ENCODE measurements at regions not wholly inside any gene's neighbourhood (a gene's known extent, or its start where the extent isn't known, plus 50 kb on each side); places are given as distances from the start of the nearest gene placed in this dataset.
A peak's percentile ranks its signal among the peaks of the same experiment; 100 is the strongest.

DNA sequence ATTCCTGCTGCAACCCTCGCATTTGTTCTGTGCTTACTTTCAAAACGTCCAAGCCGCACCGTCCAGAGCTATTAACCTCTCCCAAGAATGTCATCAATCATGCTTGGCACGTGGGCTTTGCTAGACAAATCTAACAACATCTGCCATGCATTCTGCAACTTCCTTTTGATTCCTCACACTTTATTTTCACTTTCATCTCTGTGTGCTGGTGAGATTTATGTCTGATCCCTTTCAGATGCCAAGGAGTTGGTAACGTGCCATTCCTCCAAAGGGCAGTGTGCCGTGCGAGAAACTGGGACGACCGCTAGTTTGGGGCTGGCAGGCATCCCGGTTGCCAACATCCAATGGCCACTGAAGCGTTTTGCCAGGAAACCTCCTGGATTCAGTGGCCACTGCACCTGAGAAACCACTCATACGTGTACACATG lies 230.0 kb upstream of the PARD3B start:
- Histone ChIP-seq H3K27ac (ENCODE audit: insufficient read depth, low read length, poor library complexity, severe bottlenecking) (no peak overlapping the region), H3K27me3 (replicated peaks; ENCODE audit: control insufficient read depth, insufficient read depth, low read length, poor library complexity, severe bottlenecking) (no peaks in the 10 kb centered on the region), H3K4me1 (ENCODE audit: control insufficient read depth, insufficient read depth, low read length, poor library complexity, severe bottlenecking) (no peaks in the 10 kb centered on the region), H3K4me3 (ENCODE audit: insufficient read depth, low read depth, low read length, poor library complexity, severe bottlenecking) (no peak overlapping the region), H3K36me3 (ENCODE audit: control insufficient read depth, insufficient read depth, low read length) (no peaks in the 10 kb centered on the region), H3K9me3 (ENCODE audit: control insufficient read depth, low read length) (no peaks in the 10 kb centered on the region)
- no peak for DNase-seq

- Histone ChIP-seq H3K4me3 (ENCODE audit: insufficient read depth, low read depth, low read length, poor library complexity, severe bottlenecking) (no peak overlapping the region), H3K36me3 (ENCODE audit: control insufficient read depth, insufficient read depth, low read length) (no peaks in the 10 kb centered on the region)
These were observed 227.6 kb upstream of the PARD3B start for GRCh38 chr2:204317640-204318039.

GRCh38 chr2:204321027-204321800 lies 224.1 kb upstream of the PARD3B start:
- DNase-seq = no peak
- no peaks in the 10 kb centered on the region for H3K36me3 ChIP-seq (ENCODE audit: control insufficient read depth, insufficient read depth, low read length)
- H3K27me3 ChIP-seq (replicated peaks; ENCODE audit: control insufficient read depth, insufficient read depth, low read length, poor library complexity, severe bottlenecking) = no peaks in the 10 kb centered on the region
- no peak overlapping the region for H3K4me3 ChIP-seq (ENCODE audit: insufficient read depth, low read depth, low read length, poor library complexity, severe bottlenecking)
- H3K4me1 ChIP-seq (ENCODE audit: control insufficient read depth, insufficient read depth, low read length, poor library complexity, severe bottlenecking) = no peaks in the 10 kb centered on the region
- no peaks in the 10 kb centered on the region for H3K9me3 ChIP-seq (ENCODE audit: control insufficient read depth, low read length)
- no peak overlapping the region for H3K27ac ChIP-seq (ENCODE audit: insufficient read depth, low read length, poor library complexity, severe bottlenecking)

More at GRCh38 chr2:204317640-204318039, 227.6 kb upstream of the PARD3B start:
- Histone ChIP-seq H3K9me3 (ENCODE audit: control insufficient read depth, low read length) (no peaks in the 10 kb centered on the region), H3K27ac (ENCODE audit: insufficient read depth, low read length, poor library complexity, severe bottlenecking) (no peak overlapping the region), H3K27me3 (replicated peaks; ENCODE audit: control insufficient read depth, insufficient read depth, low read length, poor library complexity, severe bottlenecking) (no peaks in the 10 kb centered on the region), H3K4me1 (ENCODE audit: control insufficient read depth, insufficient read depth, low read length, poor library complexity, severe bottlenecking) (no peaks in the 10 kb centered on the region)
- DNase-seq = no peak

DNA sequence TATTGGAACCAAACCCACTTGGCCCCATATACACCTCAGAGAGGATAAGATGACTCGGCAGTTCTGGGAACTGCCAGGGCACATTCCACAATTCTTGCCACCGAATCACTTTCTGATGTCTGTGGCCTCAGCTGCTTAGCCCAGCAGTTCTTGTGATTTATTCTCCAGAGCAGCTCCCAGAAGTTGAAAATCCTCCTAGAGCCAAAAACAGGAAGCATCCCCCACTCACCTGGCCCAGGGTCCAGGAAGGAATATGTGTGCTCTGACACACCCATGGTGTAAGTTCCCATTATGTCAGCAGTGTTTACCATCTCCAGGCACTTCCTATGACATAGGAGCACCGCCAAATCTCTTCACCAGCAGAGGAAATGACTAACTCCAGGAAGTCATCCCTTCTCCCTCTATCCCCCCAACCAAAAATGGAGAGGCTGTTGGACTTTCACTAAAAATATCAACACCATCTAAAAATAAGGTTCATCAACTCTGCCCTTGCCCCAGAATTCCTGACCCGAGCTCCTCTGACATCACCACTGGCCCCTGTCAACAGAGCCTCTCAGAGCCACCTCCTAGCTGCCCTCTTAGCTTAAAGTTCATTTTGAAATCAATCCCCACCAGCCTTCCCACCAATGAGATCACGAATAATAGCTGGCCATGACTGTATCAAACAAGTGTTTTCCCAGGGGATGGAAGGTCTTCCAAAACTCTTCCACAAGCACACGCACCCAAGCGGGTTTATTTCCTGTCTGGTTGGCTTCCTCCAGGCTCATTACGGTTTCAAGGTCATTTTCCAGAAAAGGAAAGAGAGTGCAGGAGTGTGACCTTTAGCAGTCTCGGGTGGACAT lies 223.1 kb upstream of the PARD3B start:
- H3K36me3 ChIP-seq (ENCODE audit: control insufficient read depth, insufficient read depth, low read length) = no peaks in the 10 kb centered on the region
- H3K27ac ChIP-seq (ENCODE audit: insufficient read depth, low read length, poor library complexity, severe bottlenecking) = no peak overlapping the region
- H3K4me3 ChIP-seq (ENCODE audit: insufficient read depth, low read depth, low read length, poor library complexity, severe bottlenecking) = no peak overlapping the region
- no peaks in the 10 kb centered on the region for H3K4me1 ChIP-seq (ENCODE audit: control insufficient read depth, insufficient read depth, low read length, poor library complexity, severe bottlenecking)
- no peaks in the 10 kb centered on the region for H3K9me3 ChIP-seq (ENCODE audit: control insufficient read depth, low read length)
- no peaks in the 10 kb centered on the region for H3K27me3 ChIP-seq (replicated peaks; ENCODE audit: control insufficient read depth, insufficient read depth, low read length, poor library complexity, severe bottlenecking)
- no peak for DNase-seq

GRCh38 chr2:204325468-204325867 lies 219.8 kb upstream of the PARD3B start:
- no peaks in the 10 kb centered on the region for H3K27me3 ChIP-seq (replicated peaks; ENCODE audit: control insufficient read depth, insufficient read depth, low read length, poor library complexity, severe bottlenecking)
- no peaks in the 10 kb centered on the region for H3K36me3 ChIP-seq (ENCODE audit: control insufficient read depth, insufficient read depth, low read length)
- no peak overlapping the region for H3K27ac ChIP-seq (ENCODE audit: insufficient read depth, low read length, poor library complexity, severe bottlenecking)
- H3K4me3 ChIP-seq (ENCODE audit: insufficient read depth, low read depth, low read length, poor library complexity, severe bottlenecking) = no peak overlapping the region
- peak in 1 of 3 donors; percentile 32 for DNase-seq
- H3K4me1 ChIP-seq (ENCODE audit: control insufficient read depth, insufficient read depth, low read length, poor library complexity, severe bottlenecking) = no peaks in the 10 kb centered on the region
- H3K9me3 ChIP-seq (ENCODE audit: control insufficient read depth, low read length) = no peaks in the 10 kb centered on the region

DNA sequence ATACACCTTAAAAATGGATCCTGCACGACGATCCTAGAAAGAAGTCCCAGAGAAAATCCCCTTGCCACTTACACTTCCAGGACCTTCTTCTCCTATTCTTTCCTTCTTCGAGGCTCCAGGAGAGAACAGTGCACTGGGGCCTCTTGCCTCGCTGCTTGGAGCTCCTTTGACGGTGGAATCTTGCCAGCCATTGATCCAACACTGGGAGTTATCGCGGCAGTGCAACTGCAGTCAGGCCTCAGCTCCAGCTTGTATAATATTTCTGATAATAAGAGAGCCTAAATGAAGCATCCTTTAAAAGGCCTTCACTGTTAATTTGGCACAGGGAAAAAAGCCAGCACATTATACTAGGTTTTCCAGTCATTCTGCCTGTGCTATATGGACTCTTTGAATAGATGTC lies 216.9 kb upstream of the PARD3B start:
- no peak overlapping the region for H3K27ac ChIP-seq (ENCODE audit: insufficient read depth, low read length, poor library complexity, severe bottlenecking)
- no peaks in the 10 kb centered on the region for H3K36me3 ChIP-seq (ENCODE audit: control insufficient read depth, insufficient read depth, low read length)
- H3K4me1 ChIP-seq (ENCODE audit: control insufficient read depth, insufficient read depth, low read length, poor library complexity, severe bottlenecking) = no peaks in the 10 kb centered on the region
- H3K4me3 ChIP-seq (ENCODE audit: insufficient read depth, low read depth, low read length, poor library complexity, severe bottlenecking) = no peak overlapping the region
- H3K9me3 ChIP-seq (ENCODE audit: control insufficient read depth, low read length) = no peaks in the 10 kb centered on the region
- no peak for DNase-seq
- peaks cover 3% of the 10 kb centered on the region for H3K27me3 ChIP-seq (replicated peaks; ENCODE audit: control insufficient read depth, insufficient read depth, low read length, poor library complexity, severe bottlenecking)

- no peak for DNase-seq
- no peaks in the 10 kb centered on the region for H3K9me3 ChIP-seq (ENCODE audit: control insufficient read depth, low read length)
- peaks cover 3% of the 10 kb centered on the region for H3K27me3 ChIP-seq (replicated peaks; ENCODE audit: control insufficient read depth, insufficient read depth, low read length, poor library complexity, severe bottlenecking)
- no peak overlapping the region for H3K4me3 ChIP-seq (ENCODE audit: insufficient read depth, low read depth, low read length, poor library complexity, severe bottlenecking)
- H3K36me3 ChIP-seq (ENCODE audit: control insufficient read depth, insufficient read depth, low read length) = no peaks in the 10 kb centered on the region
- no peak overlapping the region for H3K27ac ChIP-seq (ENCODE audit: insufficient read depth, low read length, poor library complexity, severe bottlenecking)
- no peaks in the 10 kb centered on the region for H3K4me1 ChIP-seq (ENCODE audit: control insufficient read depth, insufficient read depth, low read length, poor library complexity, severe bottlenecking)
These were observed 216.3 kb upstream of the PARD3B start for GRCh38 chr2:204329016-204329415.

GRCh38 chr2:204329532-204329931 lies 215.7 kb upstream of the PARD3B start:
- no peak for DNase-seq
- Histone ChIP-seq H3K27ac (ENCODE audit: insufficient read depth, low read length, poor library complexity, severe bottlenecking) (no peak overlapping the region), H3K4me3 (ENCODE audit: insufficient read depth, low read depth, low read length, poor library complexity, severe bottlenecking) (no peak overlapping the region), H3K9me3 (ENCODE audit: control insufficient read depth, low read length) (no peaks in the 10 kb centered on the region), H3K27me3 (replicated peaks; ENCODE audit: control insufficient read depth, insufficient read depth, low read length, poor library complexity, severe bottlenecking) (peaks cover 3% of the 10 kb centered on the region), H3K36me3 (ENCODE audit: control insufficient read depth, insufficient read depth, low read length) (no peaks in the 10 kb centered on the region), H3K4me1 (ENCODE audit: control insufficient read depth, insufficient read depth, low read length, poor library complexity, severe bottlenecking) (no peaks in the 10 kb centered on the region)

DNA sequence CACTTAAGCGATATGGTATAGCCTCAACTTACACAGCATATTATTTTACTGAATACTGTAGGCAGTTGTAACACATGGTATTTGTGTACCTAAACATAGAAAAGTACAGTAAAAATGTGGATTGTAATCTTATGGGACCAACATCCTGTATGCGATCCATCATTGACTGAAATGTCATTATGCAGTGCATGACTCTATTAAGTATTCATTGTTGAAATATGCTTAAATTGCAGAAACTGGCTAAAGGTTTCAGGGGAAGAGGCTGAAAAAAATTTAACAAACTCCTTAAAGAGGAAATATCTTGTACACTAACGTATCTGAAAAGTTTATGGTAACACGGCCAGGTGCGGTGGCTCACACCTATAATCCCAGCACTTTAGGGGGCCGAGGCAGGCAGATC lies 214.1 kb upstream of the PARD3B start:
- no peak overlapping the region for H3K27ac ChIP-seq (ENCODE audit: insufficient read depth, low read length, poor library complexity, severe bottlenecking)
- no peak for DNase-seq
- H3K4me1 ChIP-seq (ENCODE audit: control insufficient read depth, insufficient read depth, low read length, poor library complexity, severe bottlenecking) = no peaks in the 10 kb centered on the region
- H3K4me3 ChIP-seq (ENCODE audit: insufficient read depth, low read depth, low read length, poor library complexity, severe bottlenecking) = no peak overlapping the region
- peaks cover 3% of the 10 kb centered on the region for H3K27me3 ChIP-seq (replicated peaks; ENCODE audit: control insufficient read depth, insufficient read depth, low read length, poor library complexity, severe bottlenecking)
- no peaks in the 10 kb centered on the region for H3K9me3 ChIP-seq (ENCODE audit: control insufficient read depth, low read length)
- no peaks in the 10 kb centered on the region for H3K36me3 ChIP-seq (ENCODE audit: control insufficient read depth, insufficient read depth, low read length)

DNA sequence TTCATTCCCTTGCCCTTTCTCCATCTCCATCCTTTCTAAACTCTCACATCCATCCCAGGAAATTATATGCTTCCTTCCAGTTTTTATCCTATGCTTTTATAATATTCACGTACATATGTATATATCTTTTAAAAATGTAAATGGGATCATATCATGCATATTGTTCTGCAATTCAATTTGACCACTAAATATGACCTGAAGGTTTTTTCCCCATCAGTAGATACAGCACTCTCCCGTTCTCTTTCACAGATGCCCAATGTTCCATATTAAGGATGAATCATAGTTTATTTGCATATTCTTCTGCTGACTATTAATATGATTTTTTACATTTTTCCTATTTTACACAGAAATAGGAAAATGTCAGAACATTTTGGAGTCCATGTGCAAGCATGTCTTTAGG lies 213.3 kb upstream of the PARD3B start:
- no peak for DNase-seq
- H3K9me3 ChIP-seq (ENCODE audit: control insufficient read depth, low read length) = no peaks in the 10 kb centered on the region

More for the DNA sequence above, 213.3 kb upstream of the PARD3B start:
- Histone ChIP-seq H3K36me3 (ENCODE audit: control insufficient read depth, insufficient read depth, low read length) (no peaks in the 10 kb centered on the region), H3K27me3 (replicated peaks; ENCODE audit: control insufficient read depth, insufficient read depth, low read length, poor library complexity, severe bottlenecking) (peaks cover 3% of the 10 kb centered on the region), H3K27ac (ENCODE audit: insufficient read depth, low read length, poor library complexity, severe bottlenecking) (no peak overlapping the region), H3K4me1 (ENCODE audit: control insufficient read depth, insufficient read depth, low read length, poor library complexity, severe bottlenecking) (no peaks in the 10 kb centered on the region), H3K4me3 (ENCODE audit: insufficient read depth, low read depth, low read length, poor library complexity, severe bottlenecking) (no peak overlapping the region)
